Loucy (cell line): ENCODE measurements at regions not wholly inside any gene's neighbourhood (a gene's known extent, or its start where the extent isn't known, plus 50 kb on each side); places are given as distances from the start of the nearest gene placed in this dataset.

Experiments used
- H2AFZ ChIP-seq: fragments of 200-600 bp; sonication (generic); 2 replicates; pipeline ENCODE4 v1.6.0; 2016; ENCODE audit warnings: antibody characterized with exemption, mild to moderate bottlenecking, low read length, moderate library complexity
- H3F3A ChIP-seq: fragments of 200-600 bp; 2 replicates; pipeline ENCODE4 v1.6.0; 2016; ENCODE audit warnings: antibody characterized with exemption, low read depth, mild to moderate bottlenecking
- H3K27me3 ChIP-seq: fragments of 200-600 bp; sonication (generic); 2 replicates; pipeline ENCODE4 v1.6.1; 2014; ENCODE audit warnings: low read length, mild to moderate bottlenecking; ENCODE audit not compliant: insufficient read depth, poor library complexity, severe bottlenecking
- H3K36me3 ChIP-seq: fragments of 200-600 bp; sonication (generic); 2 replicates; pipeline ENCODE4 v1.6.1; 2016; ENCODE audit warnings: low read length; ENCODE audit not compliant: insufficient read depth
- H3K4me1 ChIP-seq: fragments of 200-600 bp; sonication (generic); 2 replicates; pipeline ENCODE4 v1.5.1; 2014; ENCODE audit warnings: low read length, mild to moderate bottlenecking; ENCODE audit not compliant: insufficient read depth, poor library complexity, severe bottlenecking
- H3K4me2 ChIP-seq: fragments of 200-600 bp; sonication (generic); 2 replicates; pipeline ENCODE4 v1.6.0; 2014; ENCODE audit warnings: antibody characterized with exemption, low read length, low read depth, mild to moderate bottlenecking; ENCODE audit not compliant: poor library complexity, severe bottlenecking
- H3K4me3 ChIP-seq: fragments of 200-600 bp; sonication (generic); 2 replicates; pipeline ENCODE4 v1.5.1; 2014; ENCODE audit warnings: low read length, mild to moderate bottlenecking, mixed read lengths; ENCODE audit not compliant: poor library complexity, severe bottlenecking
- H3K79me2 ChIP-seq: fragments of 200-600 bp; sonication (generic); 2 replicates; pipeline ENCODE4 v1.6.1; 2014; ENCODE audit warnings: low read length; ENCODE audit not compliant: insufficient read depth
- H3K9ac ChIP-seq: fragments of 200-600 bp; sonication (generic); 2 replicates; pipeline ENCODE4 v1.6.0; 2014; ENCODE audit warnings: mild to moderate bottlenecking, low read depth, low read length, moderate library complexity; ENCODE audit not compliant: poor library complexity, severe bottlenecking
- H3K9me2 ChIP-seq: fragments of 200-600 bp; sonication (generic); replicated peaks from 2 replicates; pipeline ENCODE4 v1.6.1; 2016; ENCODE audit warnings: low read depth, low read length, mixed read lengths
- H3K9me3 ChIP-seq: fragments of 200-600 bp; sonication (generic); 2 replicates; pipeline ENCODE4 v1.6.1; 2014; ENCODE audit warnings: mild to moderate bottlenecking, antibody characterized with exemption, low read length, low read depth; ENCODE audit not compliant: insufficient read depth
- H4K20me1 ChIP-seq: fragments of 200-600 bp; sonication (generic); 2 replicates; pipeline ENCODE4 v1.6.0; 2014; ENCODE audit warnings: antibody characterized with exemption, low read length, mild to moderate bottlenecking; ENCODE audit not compliant: insufficient read depth, poor library complexity, severe bottlenecking
- EZH2phosphoT487 ChIP-seq: fragments of 200-600 bp; IDR thresholded peaks from 2 replicates; pipeline ENCODE4 v1.6.1; 2018; ENCODE audit warnings: antibody characterized with exemption, mild to moderate bottlenecking, moderate library complexity, borderline replicate concordance
- TF ChIP-seq, protein P1 (sequence below): fragments of 200-600 bp; sonication (generic); conservative IDR thresholded peaks from 2 replicates; pipeline ENCODE4 v1.5.1; 2014; ENCODE audit warnings: mild to moderate bottlenecking, antibody characterized with exemption, low read length

DNA sequence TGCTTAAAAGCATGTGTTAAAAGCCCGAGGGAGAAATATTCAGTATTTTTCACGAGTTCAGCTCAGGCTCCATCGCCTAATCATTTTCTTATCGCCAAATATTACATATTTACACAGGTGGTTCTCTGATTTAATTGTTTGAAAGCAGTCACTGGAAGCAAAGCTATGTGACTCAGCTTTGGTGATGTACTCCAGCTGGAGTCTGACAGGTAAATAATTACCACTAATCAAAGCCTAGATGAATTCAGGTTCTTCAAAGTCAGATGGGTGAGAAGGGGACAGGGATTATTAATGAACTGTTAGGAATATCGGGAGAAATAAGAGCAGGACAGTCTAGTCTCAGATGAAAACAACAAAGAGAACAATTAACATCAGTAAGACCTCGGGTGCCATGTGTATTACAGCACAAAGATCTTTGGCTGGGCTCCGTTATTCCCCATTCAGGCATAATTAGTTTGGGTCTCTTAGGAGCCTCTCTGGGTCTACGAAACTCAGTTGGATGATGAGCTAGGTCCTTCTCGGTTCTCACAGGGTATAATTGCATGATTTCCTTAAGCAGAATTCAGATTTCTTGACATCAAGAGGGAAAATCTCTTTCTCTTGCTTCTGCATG, 331.7 kb upstream of the ADAMTS9 start:
- no peaks in the 10 kb centered on the region for H4K20me1 ChIP-seq
- H3K9me3 ChIP-seq, result no peaks in the 10 kb centered on the region
- no peaks in the 10 kb centered on the region for H3K79me2 ChIP-seq
- no peaks in the 10 kb centered on the region for H3K27me3 ChIP-seq
- H3K4me1 ChIP-seq, result no peaks in the 10 kb centered on the region
- no peak overlapping the region for H3K4me3 ChIP-seq
- no peak overlapping the region for H3K4me2 ChIP-seq
- TF ChIP-seq EZH2phosphoT487, result no peak
- TF ChIP-seq, protein P1, sequence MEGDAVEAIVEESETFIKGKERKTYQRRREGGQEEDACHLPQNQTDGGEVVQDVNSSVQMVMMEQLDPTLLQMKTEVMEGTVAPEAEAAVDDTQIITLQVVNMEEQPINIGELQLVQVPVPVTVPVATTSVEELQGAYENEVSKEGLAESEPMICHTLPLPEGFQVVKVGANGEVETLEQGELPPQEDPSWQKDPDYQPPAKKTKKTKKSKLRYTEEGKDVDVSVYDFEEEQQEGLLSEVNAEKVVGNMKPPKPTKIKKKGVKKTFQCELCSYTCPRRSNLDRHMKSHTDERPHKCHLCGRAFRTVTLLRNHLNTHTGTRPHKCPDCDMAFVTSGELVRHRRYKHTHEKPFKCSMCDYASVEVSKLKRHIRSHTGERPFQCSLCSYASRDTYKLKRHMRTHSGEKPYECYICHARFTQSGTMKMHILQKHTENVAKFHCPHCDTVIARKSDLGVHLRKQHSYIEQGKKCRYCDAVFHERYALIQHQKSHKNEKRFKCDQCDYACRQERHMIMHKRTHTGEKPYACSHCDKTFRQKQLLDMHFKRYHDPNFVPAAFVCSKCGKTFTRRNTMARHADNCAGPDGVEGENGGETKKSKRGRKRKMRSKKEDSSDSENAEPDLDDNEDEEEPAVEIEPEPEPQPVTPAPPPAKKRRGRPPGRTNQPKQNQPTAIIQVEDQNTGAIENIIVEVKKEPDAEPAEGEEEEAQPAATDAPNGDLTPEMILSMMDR, result no peak
- no peak overlapping the region for H2AFZ ChIP-seq
- no peaks in the 10 kb centered on the region for H3K9me2 ChIP-seq
- no peaks in the 10 kb centered on the region for H3K36me3 ChIP-seq
- no peak overlapping the region for H3K9ac ChIP-seq
- no peaks in the 10 kb centered on the region for H3F3A ChIP-seq

DNA sequence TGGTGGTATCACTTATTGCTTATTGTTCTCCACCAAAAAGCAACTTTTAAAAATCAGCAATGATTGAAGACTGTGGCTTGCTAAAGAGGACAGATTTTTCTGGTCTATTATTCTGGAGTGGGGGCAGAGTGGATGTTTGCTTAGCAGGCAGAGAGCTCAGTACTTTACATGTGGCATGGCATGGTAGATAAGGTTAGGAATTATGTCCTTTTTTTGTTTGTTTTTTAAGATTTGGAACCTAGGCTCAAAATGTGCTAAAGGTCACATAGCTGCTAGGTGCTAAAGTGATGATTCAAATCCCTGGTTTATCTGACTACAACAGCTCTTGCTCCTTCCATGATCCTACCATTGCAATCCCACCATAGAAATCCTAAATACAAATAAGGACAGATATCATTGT, 331.0 kb upstream of the ADAMTS9 start:
- Histone ChIP-seq H3K36me3 (no peaks in the 10 kb centered on the region), H3K79me2 (no peaks in the 10 kb centered on the region), H3K27me3 (no peaks in the 10 kb centered on the region), H3K9ac (no peak overlapping the region), H3F3A (no peaks in the 10 kb centered on the region), H3K4me3 (no peak overlapping the region), H2AFZ (no peak overlapping the region), H4K20me1 (no peaks in the 10 kb centered on the region), H3K4me2 (no peak overlapping the region), H3K4me1 (no peaks in the 10 kb centered on the region), H3K9me3 (no peaks in the 10 kb centered on the region), H3K9me2 (no peaks in the 10 kb centered on the region)
- TF ChIP-seq, protein P1, result no peak
- TF ChIP-seq EZH2phosphoT487, result no peak

DNA sequence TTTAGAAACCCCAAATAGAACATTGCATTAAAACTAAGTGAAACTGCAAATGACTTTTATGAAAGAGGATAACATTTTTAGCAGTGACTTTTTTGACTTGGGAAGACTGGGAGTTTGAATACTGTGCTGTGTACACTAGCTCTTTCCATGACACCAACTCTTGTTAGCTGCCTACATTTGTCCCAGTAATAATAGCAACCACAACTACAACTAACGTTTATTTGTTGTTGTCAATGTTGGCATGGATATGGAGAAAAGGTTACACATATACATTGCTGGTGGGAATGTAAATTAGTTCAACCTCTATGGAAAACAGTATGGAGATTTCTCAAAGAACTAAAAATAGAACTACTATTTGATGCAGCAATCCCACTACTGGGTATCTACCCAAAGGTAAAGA, 329.6 kb upstream of the ADAMTS9 start:
- Histone ChIP-seq H3K9me2 (no peaks in the 10 kb centered on the region), H3K4me2 (no peak overlapping the region), H3K9me3 (0 out of 2 replicates have a peak, but pooled peaks cover 3% of the 10 kb centered on the region), H3K9ac (no peak overlapping the region), H3F3A (no peaks in the 10 kb centered on the region), H4K20me1 (no peaks in the 10 kb centered on the region), H3K36me3 (no peaks in the 10 kb centered on the region), H3K4me1 (no peaks in the 10 kb centered on the region), H3K79me2 (no peaks in the 10 kb centered on the region), H3K27me3 (no peaks in the 10 kb centered on the region), H3K4me3 (no peak overlapping the region), H2AFZ (no peak overlapping the region)
- TF ChIP-seq EZH2phosphoT487, result no peak
- TF ChIP-seq, protein P1, result no peak
